H9 (cell line): ENCODE measurements at regions not wholly inside any gene's neighbourhood (a gene's known extent, or its start where the extent isn't known, plus 50 kb on each side); places are given as distances from the start of the nearest gene placed in this dataset.

Source experiments
- DNase-seq: peaks from one replicate; pipeline ENCODE4 v3.0.0-alpha.2; 2017
- H2AFZ ChIP-seq: one replicate; pipeline ENCODE4 v1.6.1; 2013; ENCODE audit warnings: mild to moderate bottlenecking, low read length, control low read depth, moderate library complexity
- H2AK5ac ChIP-seq: 2 replicates; pipeline ENCODE4 v1.6.1; 2013; ENCODE audit warnings: low read length, control low read depth, mixed read lengths; ENCODE audit not compliant: insufficient read length
- H2BK120ac ChIP-seq: one replicate; pipeline ENCODE4 v1.6.1; 2013; ENCODE audit warnings: low read depth, mild to moderate bottlenecking, low read length, control low read depth, inconsistent platforms; ENCODE audit not compliant: poor library complexity, severe bottlenecking
- H2BK12ac ChIP-seq: 2 replicates; pipeline ENCODE4 v1.6.1; 2013; ENCODE audit warnings: low read length, control low read depth, mixed read lengths, low read depth; ENCODE audit not compliant: insufficient read length
- H2BK15ac ChIP-seq: 2 replicates; pipeline ENCODE4 v1.6.1; 2013; ENCODE audit warnings: low read depth, low read length, control low read depth
- H2BK20ac ChIP-seq: one replicate; pipeline ENCODE4 v1.6.1; 2013; ENCODE audit warnings: low read depth, mild to moderate bottlenecking, low read length, control low read depth, inconsistent platforms; ENCODE audit not compliant: poor library complexity, severe bottlenecking
- H2BK5ac ChIP-seq: 2 replicates; pipeline ENCODE4 v1.6.1; 2013; ENCODE audit warnings: low read length, control low read depth, mixed read lengths; ENCODE audit not compliant: insufficient read length
- H3K14ac ChIP-seq: 2 replicates; pipeline ENCODE4 v1.6.1; 2013; ENCODE audit warnings: low read length, control low read depth; ENCODE audit not compliant: insufficient read depth
- H3K18ac ChIP-seq: 2 replicates; pipeline ENCODE4 v1.6.1; 2013; ENCODE audit warnings: low read depth, mild to moderate bottlenecking, mixed read lengths, low read length, control low read depth; ENCODE audit not compliant: insufficient read length
- H3K23ac ChIP-seq: 2 replicates; pipeline ENCODE4 v1.6.1; 2013; ENCODE audit warnings: low read length, control low read depth, mixed read lengths, low read depth; ENCODE audit not compliant: insufficient read length
- H3K23me2 ChIP-seq: 2 replicates; pipeline ENCODE4 v1.6.1; 2013; ENCODE audit warnings: low read depth, mild to moderate bottlenecking, mixed read lengths, low read length, control low read depth; ENCODE audit not compliant: insufficient read length, poor library complexity, severe bottlenecking
- H3K27ac ChIP-seq: 2 replicates; pipeline ENCODE4 v1.5.1; 2013; ENCODE audit warnings: low read length, control low read depth, mixed read lengths, low read depth; ENCODE audit not compliant: insufficient read length
- H3K27me3 ChIP-seq: 2 replicates; pipeline ENCODE4 v1.6.1; 2013; ENCODE audit warnings: low read length, control low read depth, inconsistent platforms; ENCODE audit not compliant: insufficient read depth
- H3K4ac ChIP-seq: 2 replicates; pipeline ENCODE4 v1.6.1; 2013; ENCODE audit warnings: low read depth, mild to moderate bottlenecking, control low read depth, inconsistent platforms, low read length, moderate library complexity
- H3K4me1 ChIP-seq: 2 replicates; pipeline ENCODE4 v1.6.1; 2013; ENCODE audit warnings: low read length, control low read depth, inconsistent platforms; ENCODE audit not compliant: insufficient read depth
- H3K4me2 ChIP-seq: 2 replicates; pipeline ENCODE4 v1.6.1; 2013; ENCODE audit warnings: low read length, control low read depth, mixed read lengths; ENCODE audit not compliant: insufficient read length, insufficient read depth
- H3K56ac ChIP-seq: 2 replicates; pipeline ENCODE4 v1.6.1; 2013; ENCODE audit warnings: low read depth, mild to moderate bottlenecking, mixed read lengths, low read length, control low read depth; ENCODE audit not compliant: insufficient read length
- H3K79me1 ChIP-seq: 2 replicates; pipeline ENCODE4 v1.6.1; 2013; ENCODE audit warnings: low read depth, mild to moderate bottlenecking, moderate library complexity, low read length, control low read depth, inconsistent platforms; ENCODE audit not compliant: insufficient read depth, poor library complexity, severe bottlenecking
- H3K79me2 ChIP-seq: 2 replicates; pipeline ENCODE4 v1.6.1; 2013; ENCODE audit warnings: low read length, control low read depth, inconsistent platforms; ENCODE audit not compliant: insufficient read depth
- H3K9ac ChIP-seq: 2 replicates; pipeline ENCODE4 v1.6.1; 2013; ENCODE audit warnings: low read length, control low read depth, mixed read lengths; ENCODE audit not compliant: insufficient read length; ENCODE audit errors: extremely low read depth
- H3K9me3 ChIP-seq: one replicate; pipeline ENCODE4 v1.6.1; 2013; ENCODE audit warnings: low read depth, low read length, inconsistent platforms; ENCODE audit not compliant: control insufficient read depth
- H3T11ph ChIP-seq: one replicate; pipeline ENCODE4 v1.6.1; 2013; ENCODE audit warnings: mild to moderate bottlenecking, low read length, control low read depth, inconsistent platforms
- H4K20me1 ChIP-seq: one replicate; pipeline ENCODE4 v1.6.1; 2013; ENCODE audit not compliant: control insufficient read depth, insufficient read length, insufficient read depth
- H4K5ac ChIP-seq: 2 replicates; pipeline ENCODE4 v1.6.1; 2013; ENCODE audit warnings: low read depth, mild to moderate bottlenecking, mixed read lengths, low read length, control low read depth; ENCODE audit not compliant: insufficient read length
- H4K8ac ChIP-seq: replicated peaks from 2 replicates; pipeline ENCODE4 v1.6.1; 2013; ENCODE audit warnings: low read length, control low read depth, mixed read lengths, low read depth; ENCODE audit not compliant: insufficient read length
- H4K91ac ChIP-seq: 2 replicates; pipeline ENCODE4 v1.6.1; 2013; ENCODE audit warnings: low read depth, mild to moderate bottlenecking, moderate library complexity, mixed read lengths, low read length, control low read depth; ENCODE audit not compliant: insufficient read length
- H3K27ac Mint-ChIP-seq, 3 experiments: 2 replicates in 2 of 3; 3 replicates in 1 of 3; pipeline ENCODE4 v1.8.0; 2020 to 2021; ENCODE audit warnings: mixed read lengths in 3 of 3, mild to moderate bottlenecking in 1 of 3, moderate library complexity in 1 of 3
- H3K27me3 Mint-ChIP-seq: 2 replicates; pipeline ENCODE4 v1.8.0; 2021; ENCODE audit warnings: low read depth, mild to moderate bottlenecking, moderate library complexity, mixed read lengths
- H3K36me3 Mint-ChIP-seq, 3 experiments: 2 replicates in 2 of 3; 3 replicates in 1 of 3; pipeline ENCODE4 v1.8.0; 2020 to 2021; ENCODE audit warnings: low read depth in 3 of 3, mixed read lengths in 3 of 3; ENCODE audit not compliant: insufficient read depth in 1 of 3
- H3K4me1 Mint-ChIP-seq, 2 experiments: 2 replicates each; pipeline ENCODE4 v1.8.0; 2020; ENCODE audit warnings: mixed read lengths in 2 of 2
- H3K4me3 Mint-ChIP-seq, 2 experiments: 2 replicates in 1 of 2; 3 replicates in 1 of 2; pipeline ENCODE4 v1.8.0; 2020 to 2021; ENCODE audit warnings: mild to moderate bottlenecking in 2 of 2, mixed read lengths in 2 of 2, moderate library complexity in 1 of 2
- H3K9me3 Mint-ChIP-seq, 2 experiments: 2 replicates in 1 of 2; 3 replicates in 1 of 2; pipeline ENCODE4 v1.8.0; 2020; ENCODE audit warnings: mild to moderate bottlenecking in 2 of 2, mixed read lengths in 2 of 2, moderate library complexity in 1 of 2
- WGBS: extraction: QIAGEN DNeasy Blood & Tissue Kit; methylation state at CpG from one replicate; pipeline ENCODE4 v1.1.7; 2013; ENCODE audit warnings: missing lambda C conversion rate, low lambda C conversion rate, mixed read lengths; ENCODE audit not compliant: insufficient read length; ENCODE audit errors: extremely low coverage; 5-methylcytosine and 5-hydroxymethylcytosine counted together
- TF ChIP-seq, protein P1 (sequence below): fragments of 200-600 bp; sonication (generic); conservative IDR thresholded peaks from 3 replicates; pipeline ENCODE4 v1.8.0; 2021; ENCODE audit warnings: antibody characterized with exemption, mild to moderate bottlenecking

DNA sequence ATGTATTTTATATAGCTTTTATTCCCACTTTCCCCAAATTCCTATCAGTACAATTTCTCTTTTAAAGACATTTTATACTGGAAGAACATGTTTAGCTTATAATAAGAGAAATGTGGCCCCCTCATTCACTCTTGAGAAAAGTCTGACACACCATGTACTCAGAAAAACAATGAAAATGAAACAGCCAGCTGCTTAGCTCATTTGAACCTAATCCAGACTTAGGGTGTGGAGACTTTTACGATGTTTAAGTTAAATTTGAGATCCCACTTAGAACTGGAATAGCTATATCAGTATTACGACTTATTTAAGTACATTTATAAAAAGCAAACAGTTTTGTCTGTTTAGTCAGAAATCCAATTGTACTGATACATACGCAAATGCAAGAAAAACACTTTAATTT is 252.3 kb upstream of the ARRDC4 start:
- no peaks in the 10 kb centered on the region for H3K36me3 Mint-ChIP-seq
- no peak overlapping the region for H3K27ac Mint-ChIP-seq
- H3K9me3 ChIP-seq, result no peaks in the 10 kb centered on the region
- no peak overlapping the region for H3K9ac ChIP-seq
- H3K4ac ChIP-seq, result no peak overlapping the region
- no peak overlapping the region for H3K4me2 ChIP-seq
- no peak overlapping the region for H3K18ac ChIP-seq
- H4K8ac ChIP-seq, result no peak overlapping the region
- no peaks in the 10 kb centered on the region for H3K4me1 ChIP-seq
- H2BK20ac ChIP-seq, result no peak overlapping the region
- H3K9me3 Mint-ChIP-seq, result no peaks in the 10 kb centered on the region
- no peak overlapping the region for H2BK120ac ChIP-seq
- no peak overlapping the region for H3T11ph ChIP-seq
- H4K20me1 ChIP-seq, result no peaks in the 10 kb centered on the region
- H2AK5ac ChIP-seq, result no peak overlapping the region
- no peak overlapping the region for H3K23ac ChIP-seq
- H2BK15ac ChIP-seq, result no peak overlapping the region
- no peak overlapping the region for H3K14ac ChIP-seq
- H3K79me2 ChIP-seq, result no peaks in the 10 kb centered on the region
- no peaks in the 10 kb centered on the region for H3K4me1 Mint-ChIP-seq
- no peak overlapping the region for H2AFZ ChIP-seq
- no peak for DNase-seq
- TF ChIP-seq, protein P1, sequence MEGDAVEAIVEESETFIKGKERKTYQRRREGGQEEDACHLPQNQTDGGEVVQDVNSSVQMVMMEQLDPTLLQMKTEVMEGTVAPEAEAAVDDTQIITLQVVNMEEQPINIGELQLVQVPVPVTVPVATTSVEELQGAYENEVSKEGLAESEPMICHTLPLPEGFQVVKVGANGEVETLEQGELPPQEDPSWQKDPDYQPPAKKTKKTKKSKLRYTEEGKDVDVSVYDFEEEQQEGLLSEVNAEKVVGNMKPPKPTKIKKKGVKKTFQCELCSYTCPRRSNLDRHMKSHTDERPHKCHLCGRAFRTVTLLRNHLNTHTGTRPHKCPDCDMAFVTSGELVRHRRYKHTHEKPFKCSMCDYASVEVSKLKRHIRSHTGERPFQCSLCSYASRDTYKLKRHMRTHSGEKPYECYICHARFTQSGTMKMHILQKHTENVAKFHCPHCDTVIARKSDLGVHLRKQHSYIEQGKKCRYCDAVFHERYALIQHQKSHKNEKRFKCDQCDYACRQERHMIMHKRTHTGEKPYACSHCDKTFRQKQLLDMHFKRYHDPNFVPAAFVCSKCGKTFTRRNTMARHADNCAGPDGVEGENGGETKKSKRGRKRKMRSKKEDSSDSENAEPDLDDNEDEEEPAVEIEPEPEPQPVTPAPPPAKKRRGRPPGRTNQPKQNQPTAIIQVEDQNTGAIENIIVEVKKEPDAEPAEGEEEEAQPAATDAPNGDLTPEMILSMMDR, result no peak
- no peak overlapping the region for H2BK12ac ChIP-seq
- H3K27me3 ChIP-seq, result no peaks in the 10 kb centered on the region
- no peaks in the 10 kb centered on the region for H3K79me1 ChIP-seq
- H2BK5ac ChIP-seq, result no peak overlapping the region
- no peaks in the 10 kb centered on the region; the same call in 1 of the 2 replicates for H3K27me3 Mint-ChIP-seq
- H3K56ac ChIP-seq, result no peak overlapping the region
- no peak overlapping the region for H3K27ac ChIP-seq
- H4K5ac ChIP-seq, result no peak overlapping the region
- H4K91ac ChIP-seq, result no peak overlapping the region
- no peak overlapping the region for H3K4me3 Mint-ChIP-seq
- no peaks in the 10 kb centered on the region for H3K23me2 ChIP-seq
- no CpG with 5 or more reads among the region's 3 CpGs for WGBS
